ENCODE measurements at regions not wholly inside any gene's neighbourhood (a gene's known extent, or its start where the extent isn't known, plus 50 kb on each side); places are given as distances from the start of the nearest gene placed in this dataset.
A peak's percentile ranks its signal among the peaks of the same experiment; 100 is the strongest.

DNA sequence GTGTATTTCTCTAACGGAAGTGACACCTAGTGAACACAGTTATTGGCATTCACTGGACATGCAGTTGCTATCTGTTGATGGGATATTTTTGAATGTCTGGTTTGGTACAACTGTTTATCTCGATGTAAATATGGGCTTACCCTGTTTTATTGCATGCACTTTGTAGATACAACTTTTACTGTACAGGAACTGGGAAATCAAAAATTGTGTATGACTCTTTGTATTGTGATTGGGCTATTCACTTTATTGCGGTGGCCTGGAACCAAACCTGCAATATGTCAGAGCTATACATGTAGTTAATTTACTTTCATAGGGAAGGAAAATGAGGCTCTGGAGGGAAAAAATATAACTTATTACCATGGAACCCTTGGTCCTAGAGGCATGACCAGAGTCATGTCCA lies 380.7 kb upstream of the KIRREL3 start:
- Histone ChIP-seq H3K27me3 (ENCODE audit: insufficient read depth, low read depth, low read length) (no peaks in the 10 kb centered on the region), H3K9me3 (ENCODE audit: low read length) (no peaks in the 10 kb centered on the region), H4K20me1 (ENCODE audit: insufficient read depth) (no peaks in the 10 kb centered on the region), H3K27ac (ENCODE audit: low read length) (no peak overlapping the region), H2AFZ (ENCODE audit: low read depth, low read length) (no peak overlapping the region), H3K9me2 (ENCODE audit: insufficient read depth, low read length) (no peaks in the 10 kb centered on the region), H3F3A (ENCODE audit: insufficient read depth, low read length, poor library complexity, severe bottlenecking) (no peaks in the 10 kb centered on the region), H3K79me2 (replicated peaks; ENCODE audit: insufficient read depth, low read length) (no peaks in the 10 kb centered on the region), H3K4me3 (ENCODE audit: low read length) (no peak overlapping the region), H3K4me2 (ENCODE audit: low read length) (no peak overlapping the region), H3K36me3 (ENCODE audit: insufficient read depth, low read length) (no peaks in the 10 kb centered on the region), H3K9ac (ENCODE audit: low read length) (no peak overlapping the region)
- TF ChIP-seq SMC3 (conservative IDR thresholded peaks at IDR 0.05; ENCODE audit: poor library complexity) (no peak), EP300 (conservative IDR thresholded peaks at IDR 0.05; ENCODE audit: poor library complexity, severe bottlenecking) (no peak), EZH2 (IDR thresholded peaks at IDR 0.05; ENCODE audit: borderline replicate concordance, insufficient read depth, low read length, poor library complexity, severe bottlenecking) (no peak), RAD21 (conservative IDR thresholded peaks at IDR 0.05) (no peak), TAF1 (IDR thresholded peaks at IDR 0.05; ENCODE audit: low read depth) (no peak), POLR2AphosphoS5 (IDR thresholded peaks at IDR 0.05) (no peak)
- TF ChIP-seq, protein P1, sequence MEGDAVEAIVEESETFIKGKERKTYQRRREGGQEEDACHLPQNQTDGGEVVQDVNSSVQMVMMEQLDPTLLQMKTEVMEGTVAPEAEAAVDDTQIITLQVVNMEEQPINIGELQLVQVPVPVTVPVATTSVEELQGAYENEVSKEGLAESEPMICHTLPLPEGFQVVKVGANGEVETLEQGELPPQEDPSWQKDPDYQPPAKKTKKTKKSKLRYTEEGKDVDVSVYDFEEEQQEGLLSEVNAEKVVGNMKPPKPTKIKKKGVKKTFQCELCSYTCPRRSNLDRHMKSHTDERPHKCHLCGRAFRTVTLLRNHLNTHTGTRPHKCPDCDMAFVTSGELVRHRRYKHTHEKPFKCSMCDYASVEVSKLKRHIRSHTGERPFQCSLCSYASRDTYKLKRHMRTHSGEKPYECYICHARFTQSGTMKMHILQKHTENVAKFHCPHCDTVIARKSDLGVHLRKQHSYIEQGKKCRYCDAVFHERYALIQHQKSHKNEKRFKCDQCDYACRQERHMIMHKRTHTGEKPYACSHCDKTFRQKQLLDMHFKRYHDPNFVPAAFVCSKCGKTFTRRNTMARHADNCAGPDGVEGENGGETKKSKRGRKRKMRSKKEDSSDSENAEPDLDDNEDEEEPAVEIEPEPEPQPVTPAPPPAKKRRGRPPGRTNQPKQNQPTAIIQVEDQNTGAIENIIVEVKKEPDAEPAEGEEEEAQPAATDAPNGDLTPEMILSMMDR (IDR thresholded peaks at IDR 0.05; ENCODE audit: poor library complexity, severe bottlenecking), result no peak
- TF ChIP-seq, protein P2, sequence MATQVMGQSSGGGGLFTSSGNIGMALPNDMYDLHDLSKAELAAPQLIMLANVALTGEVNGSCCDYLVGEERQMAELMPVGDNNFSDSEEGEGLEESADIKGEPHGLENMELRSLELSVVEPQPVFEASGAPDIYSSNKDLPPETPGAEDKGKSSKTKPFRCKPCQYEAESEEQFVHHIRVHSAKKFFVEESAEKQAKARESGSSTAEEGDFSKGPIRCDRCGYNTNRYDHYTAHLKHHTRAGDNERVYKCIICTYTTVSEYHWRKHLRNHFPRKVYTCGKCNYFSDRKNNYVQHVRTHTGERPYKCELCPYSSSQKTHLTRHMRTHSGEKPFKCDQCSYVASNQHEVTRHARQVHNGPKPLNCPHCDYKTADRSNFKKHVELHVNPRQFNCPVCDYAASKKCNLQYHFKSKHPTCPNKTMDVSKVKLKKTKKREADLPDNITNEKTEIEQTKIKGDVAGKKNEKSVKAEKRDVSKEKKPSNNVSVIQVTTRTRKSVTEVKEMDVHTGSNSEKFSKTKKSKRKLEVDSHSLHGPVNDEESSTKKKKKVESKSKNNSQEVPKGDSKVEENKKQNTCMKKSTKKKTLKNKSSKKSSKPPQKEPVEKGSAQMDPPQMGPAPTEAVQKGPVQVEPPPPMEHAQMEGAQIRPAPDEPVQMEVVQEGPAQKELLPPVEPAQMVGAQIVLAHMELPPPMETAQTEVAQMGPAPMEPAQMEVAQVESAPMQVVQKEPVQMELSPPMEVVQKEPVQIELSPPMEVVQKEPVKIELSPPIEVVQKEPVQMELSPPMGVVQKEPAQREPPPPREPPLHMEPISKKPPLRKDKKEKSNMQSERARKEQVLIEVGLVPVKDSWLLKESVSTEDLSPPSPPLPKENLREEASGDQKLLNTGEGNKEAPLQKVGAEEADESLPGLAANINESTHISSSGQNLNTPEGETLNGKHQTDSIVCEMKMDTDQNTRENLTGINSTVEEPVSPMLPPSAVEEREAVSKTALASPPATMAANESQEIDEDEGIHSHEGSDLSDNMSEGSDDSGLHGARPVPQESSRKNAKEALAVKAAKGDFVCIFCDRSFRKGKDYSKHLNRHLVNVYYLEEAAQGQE (IDR thresholded peaks at IDR 0.05; ENCODE audit: borderline replicate concordance), result no peak

DNA sequence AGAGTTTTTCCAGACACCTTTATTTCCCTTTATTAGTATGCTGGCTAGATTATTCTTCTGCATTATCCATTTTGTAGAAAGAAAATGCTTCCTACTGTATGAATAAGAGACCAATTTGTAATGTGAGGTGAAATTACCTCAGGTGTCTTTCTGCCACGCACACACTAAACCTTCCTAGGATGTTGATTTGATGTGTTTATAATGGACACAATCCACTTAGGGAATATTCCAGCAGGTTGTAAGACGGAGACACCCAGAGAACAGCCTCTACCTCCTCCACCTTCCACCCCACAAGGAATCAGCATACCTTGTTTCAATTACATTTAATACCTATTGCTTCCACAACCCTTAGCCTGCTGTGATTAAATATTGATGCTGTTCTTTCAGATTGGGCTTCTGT lies 379.1 kb upstream of the KIRREL3 start:
- Histone ChIP-seq H3K4me3 (ENCODE audit: low read length) (no peak overlapping the region), H3K4me2 (ENCODE audit: low read length) (peak overlapping the region; percentile 6), H2AFZ (ENCODE audit: low read depth, low read length) (no peak overlapping the region), H3K27ac (ENCODE audit: low read length) (peak overlapping the region; percentile 4), H3K27me3 (ENCODE audit: insufficient read depth, low read depth, low read length) (no peaks in the 10 kb centered on the region), H3K9ac (ENCODE audit: low read length) (no peak overlapping the region), H3K79me2 (replicated peaks; ENCODE audit: insufficient read depth, low read length) (no peaks in the 10 kb centered on the region), H3K9me2 (ENCODE audit: insufficient read depth, low read length) (no peaks in the 10 kb centered on the region), H3F3A (ENCODE audit: insufficient read depth, low read length, poor library complexity, severe bottlenecking) (no peaks in the 10 kb centered on the region), H3K36me3 (ENCODE audit: insufficient read depth, low read length) (no peaks in the 10 kb centered on the region), H4K20me1 (ENCODE audit: insufficient read depth) (no peaks in the 10 kb centered on the region), H3K9me3 (ENCODE audit: low read length) (no peaks in the 10 kb centered on the region)
- TF ChIP-seq, protein P2 (IDR thresholded peaks at IDR 0.05; ENCODE audit: borderline replicate concordance), result peak; percentile 56
- no peak for TF ChIP-seq RAD21 (conservative IDR thresholded peaks at IDR 0.05)
